Fibroblast of skin of left quadriceps (primary cell): ENCODE measurements at regions not wholly inside any gene's neighbourhood (a gene's known extent, or its start where the extent isn't known, plus 50 kb on each side); places are given as distances from the start of the nearest gene placed in this dataset.

ENCODE experiments used
- DNase-seq, 2 experiments: peaks; one replicate each; pipeline ENCODE4 v3.0.0-alpha.2; 2013; ENCODE audit warnings: low read depth in 2 of 2

DNA sequence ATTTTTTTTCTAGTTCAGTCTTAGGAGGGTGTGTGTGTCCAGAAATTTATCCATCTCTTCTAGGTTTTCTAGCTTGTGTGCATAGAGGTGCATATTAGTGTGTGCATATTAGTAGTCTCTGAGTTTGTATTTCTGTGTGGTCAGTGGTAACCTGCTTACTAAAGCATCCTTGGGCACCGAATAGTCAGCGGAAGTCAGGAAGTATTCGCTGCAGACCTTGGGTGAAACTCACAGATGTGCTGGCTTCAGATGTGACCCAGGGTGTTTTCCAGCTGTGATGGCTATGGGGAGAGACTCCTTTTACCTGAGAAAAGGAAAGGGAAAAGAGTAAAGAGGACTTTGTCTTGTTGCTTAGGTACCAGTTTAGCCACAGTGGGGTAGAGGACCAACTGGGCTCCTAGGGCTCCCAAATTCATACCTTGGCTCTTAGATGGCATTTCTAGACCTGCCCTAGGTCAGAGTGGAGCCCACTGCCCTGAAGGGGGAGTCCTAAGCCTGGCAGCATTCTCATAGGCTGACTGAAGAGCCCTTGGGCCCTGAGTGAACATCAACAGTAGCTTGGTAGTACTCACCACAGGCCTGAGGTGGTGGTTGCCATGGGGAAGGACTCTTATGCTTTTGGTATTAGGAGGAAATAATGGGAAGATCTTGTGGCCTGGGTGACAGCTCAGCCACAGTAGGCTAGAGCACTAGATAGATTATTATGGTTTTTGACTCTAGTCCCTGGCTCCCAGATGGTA, 286.0 kb upstream of the ZPLD1 start:
- no peak for DNase-seq

- no peak for DNase-seq
Observed at GRCh38 chr3:102151935-102152334, 282.9 kb upstream of the ZPLD1 start.

DNA sequence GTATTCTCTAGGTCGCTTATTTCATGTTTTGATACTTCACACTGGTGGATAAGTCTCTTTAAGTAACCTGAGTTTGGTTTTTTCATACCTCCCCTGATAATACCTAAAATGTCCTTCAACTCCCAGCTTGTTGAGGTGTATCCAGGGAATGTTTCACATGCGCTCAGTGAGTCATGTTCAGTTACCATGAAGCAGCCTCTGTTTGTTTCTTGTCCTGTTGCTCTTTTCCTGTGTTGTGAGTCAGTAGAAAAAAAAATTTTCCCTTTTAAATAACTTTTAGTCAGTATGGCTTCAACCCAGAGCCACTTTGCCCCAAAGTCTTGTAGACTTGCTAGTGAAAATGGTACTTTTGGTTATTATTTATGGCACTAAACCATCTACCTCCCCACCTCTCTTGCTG, 278.4 kb upstream of the ZPLD1 start:
- no peak for DNase-seq

DNA sequence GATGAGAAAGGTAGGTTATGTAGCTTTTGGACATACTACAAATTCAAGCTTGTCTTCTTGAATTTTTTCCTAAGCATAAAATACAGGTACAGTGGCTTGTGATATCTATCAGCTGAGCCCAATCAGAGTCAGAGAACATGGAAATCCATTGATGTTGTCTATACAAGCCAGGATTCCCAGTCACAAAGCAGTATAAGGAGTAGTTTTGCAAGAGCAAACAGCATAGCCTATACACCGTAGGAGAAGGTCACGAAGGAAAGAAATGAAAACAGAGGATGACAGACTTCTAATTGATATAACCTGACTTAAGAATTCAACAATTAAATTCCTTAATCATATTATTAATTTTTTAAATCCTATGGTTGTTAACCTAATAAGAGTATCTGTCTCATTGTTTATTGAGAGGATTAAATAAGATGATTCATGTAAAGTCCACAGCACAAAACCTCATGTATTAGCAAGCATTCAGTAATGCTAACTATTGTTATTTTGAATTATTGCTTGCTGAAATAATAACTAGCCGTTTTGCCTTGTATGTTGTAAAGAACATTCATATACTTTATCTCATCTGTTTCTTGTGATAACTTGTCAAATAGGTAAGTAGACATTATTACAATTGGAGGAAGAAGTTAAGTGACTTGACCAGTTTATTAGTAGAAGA, 276.6 kb upstream of the ZPLD1 start:
- DNase-seq = no peak

- no peak for DNase-seq
Observed at GRCh38 chr3:102159810-102160451, 274.9 kb upstream of the ZPLD1 start.

DNA sequence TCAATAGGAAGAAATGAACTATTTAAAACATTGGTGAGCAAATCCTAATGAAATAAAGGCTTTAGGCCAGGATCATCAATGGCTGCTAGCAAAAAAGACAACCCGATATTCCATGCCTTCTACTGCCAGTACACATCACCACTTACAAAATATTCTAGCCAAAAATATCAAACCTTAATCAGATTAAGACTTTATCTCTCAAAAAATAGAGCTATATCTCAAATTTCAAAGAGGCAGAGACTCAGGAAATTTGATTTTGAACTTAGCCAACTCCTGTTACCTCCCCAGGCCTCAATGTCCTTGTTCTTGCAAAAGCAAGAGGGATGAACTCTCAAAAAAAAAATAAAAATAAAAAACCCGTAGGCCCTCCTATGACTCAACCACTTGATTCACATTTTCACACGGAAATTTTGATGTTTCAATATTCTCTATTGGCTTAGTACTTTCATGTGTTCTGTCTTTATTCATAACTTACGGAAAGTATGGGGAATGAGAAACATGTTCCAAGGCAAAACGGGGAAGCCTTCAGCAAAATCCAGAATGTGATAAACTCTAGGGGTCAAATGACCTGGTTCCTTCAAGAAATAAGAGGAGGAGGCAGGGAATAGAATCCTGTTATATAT, 273.3 kb upstream of the ZPLD1 start:
- DNase-seq = no peak

DNA sequence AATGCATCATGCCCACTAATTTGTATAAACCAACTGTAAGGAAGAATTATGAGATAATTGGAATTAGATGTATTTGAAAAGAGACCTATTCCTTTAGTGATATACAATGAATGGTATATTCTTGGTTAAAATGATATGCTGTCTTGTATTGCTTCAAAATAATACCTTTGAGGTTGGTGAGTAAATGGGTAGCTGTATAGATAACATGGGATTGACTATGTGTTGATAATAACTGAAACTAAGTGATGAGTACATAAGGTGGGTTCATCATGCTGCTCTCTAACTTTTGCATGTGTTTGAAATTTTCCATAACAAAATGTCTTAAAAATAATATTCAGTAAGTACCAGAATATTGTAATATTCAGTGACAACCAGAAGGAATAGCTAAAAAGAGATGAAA, 272.6 kb upstream of the ZPLD1 start:
- no peak for DNase-seq

GRCh38 chr3:102163039-102163817, 271.6 kb upstream of the ZPLD1 start:
- DNase-seq = no peak

DNA sequence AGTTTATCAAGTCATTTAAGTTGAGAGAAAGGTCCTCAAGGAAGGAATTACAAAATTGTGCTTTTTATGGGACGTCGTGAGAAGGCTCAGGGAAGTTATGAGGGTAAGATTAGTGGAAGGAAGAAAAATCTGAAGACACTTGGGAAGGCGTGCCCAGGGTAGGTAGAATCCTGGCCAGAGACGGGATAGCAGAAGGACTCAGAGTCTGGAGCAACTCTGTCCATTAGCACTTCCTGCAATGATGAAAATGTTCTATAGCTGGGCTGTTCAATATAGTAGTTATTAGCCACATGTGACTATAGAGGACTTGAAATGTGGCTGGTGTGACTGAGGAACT, 271.0 kb upstream of the ZPLD1 start:
- no peak for DNase-seq

DNA sequence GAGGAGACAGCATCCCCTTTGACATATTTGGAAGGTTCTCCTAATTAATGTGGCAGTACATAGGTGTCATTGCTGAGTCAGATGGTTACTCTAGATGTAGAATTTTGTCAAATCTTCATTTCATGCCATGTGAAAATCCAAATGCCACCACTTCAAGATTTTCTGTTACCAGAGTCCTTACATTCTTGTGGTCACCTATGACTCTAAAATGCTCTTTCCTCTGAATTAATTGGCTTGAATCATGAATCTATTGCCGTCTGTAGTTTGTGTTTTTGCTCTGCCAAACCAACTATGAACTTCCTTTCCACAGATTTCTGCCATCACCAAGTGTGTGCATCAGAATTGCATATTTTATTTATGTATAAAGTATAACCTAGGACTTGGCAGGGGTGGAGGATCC, 269.4 kb upstream of the ZPLD1 start:
- no peak for DNase-seq

GRCh38 chr3:102169915-102170479, 264.8 kb upstream of the ZPLD1 start:
- DNase-seq = no peak

GRCh38 chr3:102170545-102170944, 264.3 kb upstream of the ZPLD1 start:
- DNase-seq = no peak

DNA sequence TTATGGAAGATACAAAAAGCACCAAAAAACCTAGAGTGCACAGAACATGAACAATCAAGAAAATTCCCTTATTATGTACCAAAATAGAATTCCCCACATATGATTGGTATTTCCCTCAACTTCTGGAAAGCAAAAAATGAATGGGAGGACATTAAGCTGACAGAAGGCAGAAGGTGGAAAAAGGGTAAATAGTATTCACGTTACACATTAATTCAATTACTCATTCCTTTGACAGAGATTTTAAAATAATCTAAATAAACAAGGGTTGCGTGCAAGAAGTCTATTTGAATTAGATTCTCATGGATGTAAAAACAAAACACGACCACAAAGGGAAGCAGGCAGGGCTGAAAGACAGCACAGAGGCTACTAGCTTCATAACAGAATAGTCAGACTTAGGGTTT, 260.5 kb upstream of the ZPLD1 start:
- no peak for DNase-seq

- DNase-seq = no peak
Observed at GRCh38 chr3:102174832-102175374, 259.9 kb upstream of the ZPLD1 start.

DNA sequence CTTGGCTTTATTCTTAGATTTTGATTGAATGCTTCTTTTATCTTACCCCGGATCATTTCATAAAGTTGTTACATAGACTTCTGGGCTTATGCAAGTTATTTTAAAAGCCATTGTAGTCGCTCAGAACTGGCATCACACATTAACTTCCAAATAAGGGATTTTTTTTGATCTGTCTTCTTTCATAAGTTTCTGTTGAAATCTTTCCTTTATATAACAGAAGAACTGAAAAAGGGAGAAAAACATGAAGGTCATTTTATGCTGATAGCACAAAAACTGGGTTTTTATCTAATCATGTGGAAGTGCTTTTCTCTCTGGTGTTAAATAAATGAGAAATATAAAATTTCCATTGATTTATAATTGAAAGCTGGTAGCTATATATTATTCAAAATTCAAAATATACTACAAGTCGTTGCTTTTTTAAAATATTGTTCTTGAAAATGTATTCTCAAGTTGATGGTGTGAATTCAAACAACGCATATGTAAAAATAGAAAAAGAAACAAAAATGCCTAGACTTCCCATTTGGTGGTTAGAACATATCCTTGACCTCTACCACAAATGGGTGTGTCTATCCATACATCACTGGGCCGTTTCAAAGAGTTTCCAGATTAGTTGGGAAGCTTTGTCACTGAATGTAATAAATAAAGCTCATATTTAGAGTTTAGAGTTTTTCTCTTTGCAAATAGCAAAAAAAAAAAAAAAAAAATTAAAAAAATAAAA, 258.3 kb upstream of the ZPLD1 start:
- DNase-seq = no peak

DNA sequence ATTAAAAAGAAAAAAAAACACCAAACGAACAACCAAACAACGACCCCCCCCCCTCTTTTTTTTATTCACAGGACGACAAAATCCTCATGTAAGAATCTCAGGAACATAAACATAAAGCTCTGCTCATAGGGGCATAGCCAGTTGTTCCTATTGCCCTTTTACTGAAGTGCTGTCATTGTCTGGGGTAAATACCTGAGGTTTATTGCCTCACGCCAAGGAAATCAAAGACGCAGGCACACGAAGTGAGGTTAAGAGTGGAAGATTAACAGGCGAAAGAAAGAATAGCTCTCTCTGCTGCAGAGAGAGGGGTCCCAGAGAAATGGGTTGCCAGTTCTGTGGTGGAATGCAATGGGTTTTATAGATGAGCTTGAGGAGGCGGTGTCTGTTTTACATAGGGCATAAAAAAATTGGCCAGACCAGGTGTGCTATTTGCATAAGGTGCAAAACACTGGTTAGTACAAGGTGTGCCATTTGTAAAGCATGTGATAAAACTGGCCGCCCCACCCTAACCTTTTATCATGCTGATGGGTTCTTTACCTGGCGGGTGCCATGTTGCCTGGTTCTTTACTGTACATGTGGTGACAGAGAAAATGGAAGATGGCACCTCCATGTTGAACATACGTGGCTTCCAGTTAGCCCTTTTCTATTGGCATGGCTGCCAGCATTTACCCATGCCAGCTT, 257.6 kb upstream of the ZPLD1 start:
- no peak for DNase-seq

- no peak for DNase-seq
Observed at GRCh38 chr3:102178817-102179216, 256.0 kb upstream of the ZPLD1 start.

DNA sequence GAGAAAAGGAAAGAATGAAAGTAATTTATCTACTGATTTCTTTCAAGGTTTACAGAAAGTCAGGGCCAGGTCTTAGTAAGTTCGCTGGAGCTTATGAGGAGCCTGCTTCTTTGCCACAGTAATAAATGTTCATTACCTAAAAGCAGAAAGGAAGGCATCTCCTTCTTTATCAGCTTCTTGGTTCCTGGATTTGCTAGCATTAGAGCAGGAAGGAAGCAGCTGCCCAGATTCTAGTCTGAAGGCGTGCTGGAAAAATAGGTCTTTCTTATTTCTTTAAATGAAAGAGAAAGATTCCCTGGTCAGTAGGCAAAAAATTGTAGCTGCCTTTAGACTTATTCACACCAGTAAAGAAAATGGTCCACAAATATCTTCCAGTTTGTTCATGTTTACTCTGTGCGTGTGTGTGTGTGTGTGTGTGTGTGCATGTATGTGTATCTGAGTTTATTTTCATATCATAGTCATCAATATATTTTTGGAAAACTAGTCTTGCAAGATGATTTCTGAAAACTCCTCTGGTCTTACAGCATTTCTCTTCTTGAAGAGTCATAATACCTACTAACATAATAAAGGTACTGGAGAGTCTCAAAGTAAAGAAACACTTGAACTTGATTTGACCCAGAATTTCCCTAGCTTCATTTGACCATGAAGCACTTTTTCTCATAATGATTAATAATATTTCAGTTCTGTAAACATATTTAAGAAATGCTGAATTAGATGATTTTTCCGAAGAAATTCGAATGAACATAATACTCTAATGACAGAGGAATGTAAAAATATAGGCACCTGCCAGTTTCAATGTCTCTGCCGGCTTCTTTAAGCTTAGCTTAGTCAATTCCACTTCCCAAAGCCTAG, 255.3 kb upstream of the ZPLD1 start:
- no peak for DNase-seq

DNA sequence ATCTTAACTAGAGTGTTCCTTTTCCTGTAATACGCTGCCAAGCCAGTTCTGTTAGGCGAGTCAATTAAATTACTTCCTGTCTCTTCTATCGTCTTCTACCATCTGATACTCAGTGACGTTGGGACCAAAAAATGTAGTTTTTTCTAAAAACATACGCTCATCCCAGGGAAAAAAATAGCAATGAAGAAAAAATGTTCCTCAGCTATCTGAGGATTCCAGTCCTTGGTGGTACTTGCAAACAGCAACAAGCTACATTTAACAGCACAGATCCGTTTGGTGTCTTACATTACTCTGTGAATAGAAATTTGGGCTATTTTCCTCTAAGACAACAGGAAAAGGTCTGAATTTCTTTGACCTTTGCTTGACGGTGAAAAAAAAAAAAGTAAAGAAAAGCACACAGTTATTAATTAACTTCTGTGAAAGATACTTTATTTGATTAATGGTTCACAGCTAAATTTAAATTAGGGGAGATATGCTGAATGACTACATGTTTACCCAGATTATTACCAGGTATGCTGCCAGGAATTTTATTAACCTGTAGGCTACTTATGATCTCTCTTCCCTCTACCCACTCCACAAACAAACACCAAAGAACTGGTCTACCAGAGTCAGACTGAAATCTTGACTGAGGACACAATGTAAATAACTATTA, 254.4 kb upstream of the ZPLD1 start:
- peak; percentile 90 to 91 for DNase-seq
